Pons (tissue), 1 donor: ENCODE measurements at regions not wholly inside any gene's neighbourhood (a gene's known extent, or its start where the extent isn't known, plus 50 kb on each side); places are given as distances from the start of the nearest gene placed in this dataset.

Experiments used
- DNase-seq: peaks from one replicate; pipeline ENCODE4 v3.0.0-alpha.2; 2016; ENCODE audit warnings: low spot score

GRCh38 chr9:94159069-94159939 is 75.0 kb downstream of the PTPDC1 start:
- DNase-seq: no peak

GRCh38 chr9:94160594-94161501 is 76.6 kb downstream of the PTPDC1 start:
- no peak for DNase-seq

- DNase-seq: no peak
Measured at GRCh38 chr9:94161673-94162072, 77.4 kb downstream of the PTPDC1 start.

GRCh38 chr9:94164806-94165549 is 80.7 kb downstream of the PTPDC1 start:
- DNase-seq: peak; percentile 8

- peak; percentile 99 for DNase-seq
Measured at GRCh38 chr9:94165592-94166235, 81.5 kb downstream of the PTPDC1 start.

- peak; percentile 99 for DNase-seq
Measured at GRCh38 chr9:94166236-94166975, 82.1 kb downstream of the PTPDC1 start.

GRCh38 chr9:94166976-94167346 is 82.7 kb downstream of the PTPDC1 start:
- DNase-seq: no peak

- peak; percentile 14 for DNase-seq
Measured at GRCh38 chr9:94167376-94167890, 83.2 kb downstream of the PTPDC1 start.

- no peak for DNase-seq
Measured at GRCh38 chr9:94168203-94169000, 84.1 kb downstream of the PTPDC1 start.

- DNase-seq: no peak
Measured at GRCh38 chr9:94169968-94170367, 85.7 kb downstream of the PTPDC1 start.

GRCh38 chr9:94173632-94174031 is 85.5 kb upstream of the ZNF169 start:
- DNase-seq: no peak

- no peak for DNase-seq
Measured at GRCh38 chr9:94174164-94174563, 84.9 kb upstream of the ZNF169 start.

GRCh38 chr9:94175669-94176068 is 83.4 kb upstream of the ZNF169 start:
- no peak for DNase-seq

- DNase-seq: no peak
Measured at GRCh38 chr9:94176608-94177007, 82.5 kb upstream of the ZNF169 start.

GRCh38 chr9:94178927-94179326 is 80.2 kb upstream of the ZNF169 start:
- DNase-seq: no peak

- no peak for DNase-seq
Measured at GRCh38 chr9:94181408-94182181, 77.5 kb upstream of the ZNF169 start.

- no peak for DNase-seq
Measured at GRCh38 chr9:94182532-94182931, 76.6 kb upstream of the ZNF169 start.

GRCh38 chr9:94183240-94183999 is 75.7 kb upstream of the ZNF169 start:
- no peak for DNase-seq
